OCI-LY3 (cell line): ENCODE measurements at regions not wholly inside any gene's neighbourhood (a gene's known extent, or its start where the extent isn't known, plus 50 kb on each side); places are given as distances from the start of the nearest gene placed in this dataset.

Experiments used
- H2AFZ ChIP-seq: fragments of 200-600, 300-600 bp; shearing (Covaris generic); 2 replicates; pipeline ENCODE4 v1.6.0; 2014; ENCODE audit warnings: antibody characterized with exemption, low read depth, low read length
- H3K27ac ChIP-seq: fragments of 200-600, 300-600 bp; sonication (generic); 2 replicates; pipeline ENCODE4 v1.5.1; 2014; ENCODE audit warnings: mild to moderate bottlenecking, low read length, moderate library complexity, mixed read lengths
- H3K27me3 ChIP-seq: fragments of 200-600, 300-600 bp; sonication (generic); 2 replicates; pipeline ENCODE4 v1.6.1; 2014; ENCODE audit warnings: low read depth, low read length, mixed read lengths
- H3K36me3 ChIP-seq: fragments of 200-600, 300-600 bp; sonication (generic); replicated peaks from 2 replicates; pipeline ENCODE3; 2014; ENCODE audit warnings: low read depth, low read length, mixed read lengths
- H3K4me1 ChIP-seq: fragments of 300-600, 200-600 bp; sonication (generic); 2 replicates; pipeline ENCODE4 v1.6.1; 2014; ENCODE audit warnings: low read length, mixed read lengths
- H3K4me2 ChIP-seq: fragments of 200-600, 300-600 bp; sonication (generic); 2 replicates; pipeline ENCODE4 v1.6.1; 2014; ENCODE audit warnings: low read length, mixed read lengths
- H3K4me3 ChIP-seq: fragments of 300-600, 200-600 bp; sonication (generic); 2 replicates; pipeline ENCODE4 v1.5.1; 2014; ENCODE audit warnings: antibody characterized with exemption, mild to moderate bottlenecking, low read length, moderate library complexity
- H3K79me2 ChIP-seq: fragments of 300-600, 200-600 bp; shearing (Covaris generic); 2 replicates; pipeline ENCODE4 v1.6.1; 2014; ENCODE audit warnings: mild to moderate bottlenecking, low read length, mixed read lengths
- H3K9ac ChIP-seq: fragments of 300-600, 200-600 bp; shearing (Covaris generic); 2 replicates; pipeline ENCODE4 v1.6.0; 2014; ENCODE audit warnings: mild to moderate bottlenecking, low read length, moderate library complexity
- H3K9me3 ChIP-seq: fragments of 200-600, 300-600 bp; shearing (Covaris generic); 2 replicates; pipeline ENCODE4 v1.6.1; 2014; ENCODE audit warnings: low read length, mixed read lengths; ENCODE audit not compliant: insufficient read depth
- H4K20me1 ChIP-seq: fragments of 200-600, 300-600 bp; sonication (generic); 2 replicates; pipeline ENCODE4 v1.6.1; 2016; ENCODE audit warnings: low read length, mixed read lengths; ENCODE audit not compliant: insufficient read depth
- CTCF ChIP-seq: fragments of 200-600, 300-600 bp; sonication (generic); IDR thresholded peaks from 2 replicates; pipeline ENCODE4 v1.5.1; 2014; ENCODE audit warnings: antibody characterized with exemption, low read length, low read depth
- EZH2phosphoT487 ChIP-seq: fragments of 200-600 bp; shearing (Covaris generic); IDR thresholded peaks from 2 replicates; pipeline ENCODE4 v1.6.1; 2018; ENCODE audit warnings: antibody characterized with exemption, mixed run types, low read depth

- Histone ChIP-seq H2AFZ (no peak overlapping the region), H3K79me2 (no peaks in the 10 kb centered on the region), H3K4me1 (no peaks in the 10 kb centered on the region), H3K4me2 (no peak overlapping the region), H3K9me3 (no peaks in the 10 kb centered on the region), H3K27ac (no peak overlapping the region), H3K4me3 (no peak overlapping the region), H3K9ac (no peak overlapping the region), H3K36me3 (no peaks in the 10 kb centered on the region), H3K27me3 (no peaks in the 10 kb centered on the region), H4K20me1 (no peaks in the 10 kb centered on the region)
- TF ChIP-seq EZH2phosphoT487, result no peak
- no peak for TF ChIP-seq CTCF
Measured at GRCh38 chr12:28893365-28893764, 255.7 kb upstream of the FAR2 start.

GRCh38 chr12:28893856-28894255 lies 255.2 kb upstream of the FAR2 start:
- H3K4me3 ChIP-seq, result no peak overlapping the region
- TF ChIP-seq EZH2phosphoT487, result no peak
- no peak for TF ChIP-seq CTCF
- no peaks in the 10 kb centered on the region for H3K4me1 ChIP-seq
- H3K9ac ChIP-seq, result no peak overlapping the region
- H3K9me3 ChIP-seq, result no peaks in the 10 kb centered on the region
- H3K36me3 ChIP-seq, result no peaks in the 10 kb centered on the region
- H3K79me2 ChIP-seq, result no peaks in the 10 kb centered on the region
- no peak overlapping the region for H3K4me2 ChIP-seq
- H2AFZ ChIP-seq, result no peak overlapping the region
- H3K27me3 ChIP-seq, result no peaks in the 10 kb centered on the region
- H4K20me1 ChIP-seq, result no peaks in the 10 kb centered on the region
- H3K27ac ChIP-seq, result no peak overlapping the region

- H3K27ac ChIP-seq, result no peak overlapping the region
- H4K20me1 ChIP-seq, result no peaks in the 10 kb centered on the region
- H3K4me2 ChIP-seq, result no peak overlapping the region
- H3K9me3 ChIP-seq, result peaks cover 6% of the 10 kb centered on the region; the same call in 1 of the 2 replicates
- H3K4me1 ChIP-seq, result no peaks in the 10 kb centered on the region
- H3K27me3 ChIP-seq, result no peaks in the 10 kb centered on the region
- H2AFZ ChIP-seq, result no peak overlapping the region
- no peak overlapping the region for H3K4me3 ChIP-seq
- TF ChIP-seq CTCF (no peak), EZH2phosphoT487 (no peak)
- no peaks in the 10 kb centered on the region for H3K36me3 ChIP-seq
- H3K9ac ChIP-seq, result no peak overlapping the region
- H3K79me2 ChIP-seq, result no peaks in the 10 kb centered on the region
Measured at GRCh38 chr12:28896421-28896820, 252.7 kb upstream of the FAR2 start.

GRCh38 chr12:28898038-28898437 lies 251.0 kb upstream of the FAR2 start:
- TF ChIP-seq EZH2phosphoT487 (no peak), CTCF (no peak)
- Histone ChIP-seq H3K9me3 (peaks cover 6% of the 10 kb centered on the region; the same call in 1 of the 2 replicates), H3K4me1 (no peaks in the 10 kb centered on the region), H3K36me3 (no peaks in the 10 kb centered on the region), H3K27me3 (no peaks in the 10 kb centered on the region), H3K4me3 (no peak overlapping the region), H3K27ac (no peak overlapping the region), H2AFZ (no peak overlapping the region), H3K79me2 (no peaks in the 10 kb centered on the region), H4K20me1 (no peaks in the 10 kb centered on the region), H3K4me2 (no peak overlapping the region), H3K9ac (no peak overlapping the region)
